ENCODE measurements at regions not wholly inside any gene's neighbourhood (a gene's known extent, or its start where the extent isn't known, plus 50 kb on each side); places are given as distances from the start of the nearest gene placed in this dataset.

DNA sequence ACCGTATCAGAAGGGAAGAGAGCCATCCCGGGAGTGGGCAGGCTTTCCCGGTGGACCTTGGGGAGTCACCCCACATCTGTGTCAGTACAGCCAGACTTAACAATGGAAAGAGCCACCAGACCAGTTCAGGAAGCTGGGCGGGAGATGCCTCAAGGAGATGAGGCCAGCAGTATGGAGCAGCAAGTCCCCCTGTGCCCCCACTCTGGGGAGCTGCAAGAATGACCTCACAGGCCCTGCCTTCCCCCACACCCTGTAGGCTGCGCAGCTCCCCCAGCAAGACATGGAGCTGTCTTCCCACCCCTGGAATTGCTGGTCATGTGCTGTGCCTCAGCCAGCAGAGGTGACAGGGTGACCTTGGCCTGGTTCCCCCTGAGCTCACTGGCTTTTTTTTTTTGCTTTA, 76.8 kb upstream of the INSIG1 start:
- no peak for ATAC-seq (ENCODE audit: poor library complexity)
- no peaks in the 10 kb centered on the region for H3K4me1 Mint-ChIP-seq (ENCODE audit: low read depth)
- intact Hi-C loops (cut with DNase I, micrococcal nuclease) = no loop called here
- no peak overlapping the region for H3K4me3 ChIP-seq (ENCODE audit: low read length)
- no peak overlapping the region for H3K27ac ChIP-seq (ENCODE audit: low read depth in 1 of 2, low read length in 2 of 2)
- ChIA-PET POLR2A (no interaction called here), CTCF (no interaction called here)
- H3K27me3 Mint-ChIP-seq = peaks cover 12% of the 10 kb centered on the region
- H3K9me3 Mint-ChIP-seq = no peaks in the 10 kb centered on the region
- no peaks in the 10 kb centered on the region for H3K27me3 ChIP-seq (ENCODE audit: control insufficient read depth in 1 of 2, insufficient read depth in 2 of 2, low read length in 2 of 2)
- TF ChIP-seq, protein P1, sequence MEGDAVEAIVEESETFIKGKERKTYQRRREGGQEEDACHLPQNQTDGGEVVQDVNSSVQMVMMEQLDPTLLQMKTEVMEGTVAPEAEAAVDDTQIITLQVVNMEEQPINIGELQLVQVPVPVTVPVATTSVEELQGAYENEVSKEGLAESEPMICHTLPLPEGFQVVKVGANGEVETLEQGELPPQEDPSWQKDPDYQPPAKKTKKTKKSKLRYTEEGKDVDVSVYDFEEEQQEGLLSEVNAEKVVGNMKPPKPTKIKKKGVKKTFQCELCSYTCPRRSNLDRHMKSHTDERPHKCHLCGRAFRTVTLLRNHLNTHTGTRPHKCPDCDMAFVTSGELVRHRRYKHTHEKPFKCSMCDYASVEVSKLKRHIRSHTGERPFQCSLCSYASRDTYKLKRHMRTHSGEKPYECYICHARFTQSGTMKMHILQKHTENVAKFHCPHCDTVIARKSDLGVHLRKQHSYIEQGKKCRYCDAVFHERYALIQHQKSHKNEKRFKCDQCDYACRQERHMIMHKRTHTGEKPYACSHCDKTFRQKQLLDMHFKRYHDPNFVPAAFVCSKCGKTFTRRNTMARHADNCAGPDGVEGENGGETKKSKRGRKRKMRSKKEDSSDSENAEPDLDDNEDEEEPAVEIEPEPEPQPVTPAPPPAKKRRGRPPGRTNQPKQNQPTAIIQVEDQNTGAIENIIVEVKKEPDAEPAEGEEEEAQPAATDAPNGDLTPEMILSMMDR (IDR thresholded peaks at IDR 0.05) = no peak
- H3K4me3 Mint-ChIP-seq = no peak overlapping the region
- no peak for DNase-seq
- no peaks in the 10 kb centered on the region for H3K9me3 ChIP-seq (ENCODE audit: control insufficient read depth in 1 of 2, insufficient read depth in 1 of 2, low read length in 2 of 2)
- H3K4me1 ChIP-seq (ENCODE audit: insufficient read depth, low read length) = no peaks in the 10 kb centered on the region
- no peaks in the 10 kb centered on the region for H3K36me3 Mint-ChIP-seq (ENCODE audit: low read depth)
- H3K27ac Mint-ChIP-seq = no peak overlapping the region
- H3K36me3 ChIP-seq (ENCODE audit: insufficient read depth, low read length) = no peaks in the 10 kb centered on the region

DNA sequence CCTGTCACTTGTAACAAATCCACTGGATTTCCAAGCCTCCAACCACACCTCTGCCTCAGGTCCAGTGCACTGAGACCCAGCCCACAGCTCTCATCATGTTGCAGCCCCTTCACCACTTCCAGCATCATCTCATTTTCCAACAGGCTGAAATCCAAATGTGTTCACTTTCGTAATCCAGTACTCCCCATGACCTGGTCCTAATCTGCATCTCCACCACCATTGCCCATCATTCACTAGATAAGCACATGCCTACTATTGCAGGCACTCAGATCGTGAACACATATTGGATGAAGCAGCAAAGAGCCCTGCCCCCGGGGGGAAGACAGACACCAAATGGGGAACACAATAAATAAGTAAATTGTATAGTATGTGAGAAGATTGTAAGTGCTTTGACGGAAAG, 76.1 kb upstream of the INSIG1 start:
- ATAC-seq (ENCODE audit: poor library complexity) = no peak
- H3K9me3 Mint-ChIP-seq = no peaks in the 10 kb centered on the region
- H3K4me3 Mint-ChIP-seq = no peak overlapping the region
- peaks cover 8% of the 10 kb centered on the region for H3K27me3 Mint-ChIP-seq
- H3K36me3 Mint-ChIP-seq (ENCODE audit: low read depth) = no peaks in the 10 kb centered on the region
- H3K27ac Mint-ChIP-seq = no peak overlapping the region
- H3K4me1 Mint-ChIP-seq (ENCODE audit: low read depth) = no peaks in the 10 kb centered on the region
- intact Hi-C loops (cut with DNase I, micrococcal nuclease) = no loop called here
- H3K36me3 ChIP-seq (ENCODE audit: insufficient read depth, low read length) = no peaks in the 10 kb centered on the region
- H3K27ac ChIP-seq (ENCODE audit: low read depth in 1 of 2, low read length in 2 of 2) = no peak overlapping the region
- DNase-seq = no peak
- H3K4me3 ChIP-seq (ENCODE audit: low read length) = no peak overlapping the region
- H3K9me3 ChIP-seq (ENCODE audit: control insufficient read depth in 1 of 2, insufficient read depth in 1 of 2, low read length in 2 of 2) = no peaks in the 10 kb centered on the region
- no peaks in the 10 kb centered on the region for H3K27me3 ChIP-seq (ENCODE audit: control insufficient read depth in 1 of 2, insufficient read depth in 2 of 2, low read length in 2 of 2)
- ChIA-PET CTCF (no interaction called here), POLR2A (no interaction called here)
- TF ChIP-seq, protein P1 (IDR thresholded peaks at IDR 0.05) = no peak
- H3K4me1 ChIP-seq (ENCODE audit: insufficient read depth, low read length) = no peaks in the 10 kb centered on the region

DNA sequence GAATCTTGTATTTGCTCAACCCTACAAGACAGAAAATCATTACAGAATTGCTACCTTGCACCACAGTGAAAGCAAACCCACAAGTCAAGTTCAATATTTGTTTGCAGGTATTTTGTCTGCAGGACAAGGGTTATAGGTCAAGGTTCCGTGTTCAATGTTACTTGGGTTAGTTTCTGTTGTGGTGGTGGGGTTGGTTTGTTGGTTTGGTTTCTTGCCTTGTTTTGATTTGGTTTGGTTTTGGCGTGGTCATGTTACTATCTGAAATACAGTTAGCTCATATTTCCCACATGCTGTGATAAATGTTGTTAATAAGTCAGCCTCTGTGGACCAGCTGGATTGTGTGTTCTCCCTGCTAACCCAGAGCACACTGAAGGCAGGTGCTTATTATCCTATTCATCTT, 75.6 kb upstream of the INSIG1 start:
- no peaks in the 10 kb centered on the region for H3K36me3 Mint-ChIP-seq (ENCODE audit: low read depth)
- no peaks in the 10 kb centered on the region for H3K27me3 ChIP-seq (ENCODE audit: control insufficient read depth in 1 of 2, insufficient read depth in 2 of 2, low read length in 2 of 2)
- no peak overlapping the region for H3K4me3 Mint-ChIP-seq
- no peaks in the 10 kb centered on the region for H3K9me3 Mint-ChIP-seq
- no peaks in the 10 kb centered on the region for H3K4me1 ChIP-seq (ENCODE audit: insufficient read depth, low read length)
- H3K4me3 ChIP-seq (ENCODE audit: low read length) = no peak overlapping the region
- H3K36me3 ChIP-seq (ENCODE audit: insufficient read depth, low read length) = no peaks in the 10 kb centered on the region
- no peak overlapping the region for H3K27ac ChIP-seq (ENCODE audit: low read depth in 1 of 2, low read length in 2 of 2)
- no peaks in the 10 kb centered on the region for H3K9me3 ChIP-seq (ENCODE audit: control insufficient read depth in 1 of 2, insufficient read depth in 1 of 2, low read length in 2 of 2)
- no peaks in the 10 kb centered on the region for H3K4me1 Mint-ChIP-seq (ENCODE audit: low read depth)
- DNase-seq (no peak), ATAC-seq (ENCODE audit: poor library complexity) (no peak)
- intact Hi-C loops (cut with DNase I, micrococcal nuclease) = no loop called here
- H3K27ac Mint-ChIP-seq = no peak overlapping the region
- peaks cover 8% of the 10 kb centered on the region for H3K27me3 Mint-ChIP-seq
- TF ChIP-seq, protein P1 (IDR thresholded peaks at IDR 0.05) = no peak
- ChIA-PET CTCF (interaction anchor here (1.1 kb wide), 1 partner anchor 123 kb away, joined by 4 read pairs; no protein-coding TSS in a partner anchor), POLR2A (no interaction called here)
